Tibial nerve (tissue), 4 donors: ENCODE measurements at regions not wholly inside any gene's neighbourhood (a gene's known extent, or its start where the extent isn't known, plus 50 kb on each side); places are given as distances from the start of the nearest gene placed in this dataset.

Source experiments
- DNase-seq, 2 donors: peaks; one replicate each; pipeline ENCODE4 v3.0.0-alpha.2; 2019; ENCODE audit warnings: low spot score in 2 of 2
- H3K27ac ChIP-seq, 4 donors: fragments of 200-600 bp; sonication (generic) in 3 of 4; one replicate each; pipeline ENCODE4 v1.5.1; 2017 to 2019; ENCODE audit warnings: mild to moderate bottlenecking in 1 of 4
- H3K27me3 ChIP-seq, 2 donors: fragments of 200-600 bp; sonication (generic) in 1 of 2; one replicate each; pipeline versions ENCODE4 v1.5.1 to v1.6.0; 2017 to 2019
- H3K36me3 ChIP-seq, 3 donors: fragments of 200-600 bp; sonication (generic); one replicate each; pipeline ENCODE4 v1.5.1; 2018 to 2019
- H3K4me1 ChIP-seq, 4 donors: fragments of 200-600 bp; sonication (generic) in 3 of 4; one replicate each; pipeline ENCODE4 v1.5.1; 2017 to 2019
- H3K4me3 ChIP-seq, 4 donors: fragments of 200-600 bp; sonication (generic) in 3 of 4; one replicate each; pipeline ENCODE4 v1.5.1; 2017 to 2019; ENCODE audit warnings: mild to moderate bottlenecking in 1 of 4, moderate library complexity in 1 of 4
- H3K9me3 ChIP-seq, 4 donors: fragments of 200-600 bp; sonication (generic) in 3 of 4; one replicate each; pipeline ENCODE4 v1.5.1; 2017 to 2019
- CTCF ChIP-seq, 5 experiments: fragments of 200-600 bp in 3 of 5; fragments of 450-650 bp in 2 of 5; sonication (generic) in 3 of 5; IDR thresholded peaks; one replicate each; pipeline ENCODE4 v1.5.1; 2016 to 2019; ENCODE audit warnings: antibody characterized with exemption in 5 of 5, mild to moderate bottlenecking in 3 of 5, moderate library complexity in 2 of 5
- EP300 ChIP-seq, 2 donors: sonication (generic); formaldehyde crosslinking; IDR thresholded peaks; one replicate each; pipeline ENCODE4 v1.6.1; 2017; ENCODE audit warnings: antibody characterized with exemption in 2 of 2, mild to moderate bottlenecking in 1 of 2
- POLR2A ChIP-seq, 2 donors: fragments of 450-650 bp; IDR thresholded peaks; one replicate each; pipeline ENCODE4 v1.6.1; 2017; ENCODE audit warnings: antibody characterized with exemption in 2 of 2, mild to moderate bottlenecking in 2 of 2, moderate library complexity in 2 of 2
- WGBS, 2 donors: methylation state at CpG; one replicate each; pipeline ENCODE4 v1.1.5; 2018; 5-methylcytosine and 5-hydroxymethylcytosine counted together

DNA sequence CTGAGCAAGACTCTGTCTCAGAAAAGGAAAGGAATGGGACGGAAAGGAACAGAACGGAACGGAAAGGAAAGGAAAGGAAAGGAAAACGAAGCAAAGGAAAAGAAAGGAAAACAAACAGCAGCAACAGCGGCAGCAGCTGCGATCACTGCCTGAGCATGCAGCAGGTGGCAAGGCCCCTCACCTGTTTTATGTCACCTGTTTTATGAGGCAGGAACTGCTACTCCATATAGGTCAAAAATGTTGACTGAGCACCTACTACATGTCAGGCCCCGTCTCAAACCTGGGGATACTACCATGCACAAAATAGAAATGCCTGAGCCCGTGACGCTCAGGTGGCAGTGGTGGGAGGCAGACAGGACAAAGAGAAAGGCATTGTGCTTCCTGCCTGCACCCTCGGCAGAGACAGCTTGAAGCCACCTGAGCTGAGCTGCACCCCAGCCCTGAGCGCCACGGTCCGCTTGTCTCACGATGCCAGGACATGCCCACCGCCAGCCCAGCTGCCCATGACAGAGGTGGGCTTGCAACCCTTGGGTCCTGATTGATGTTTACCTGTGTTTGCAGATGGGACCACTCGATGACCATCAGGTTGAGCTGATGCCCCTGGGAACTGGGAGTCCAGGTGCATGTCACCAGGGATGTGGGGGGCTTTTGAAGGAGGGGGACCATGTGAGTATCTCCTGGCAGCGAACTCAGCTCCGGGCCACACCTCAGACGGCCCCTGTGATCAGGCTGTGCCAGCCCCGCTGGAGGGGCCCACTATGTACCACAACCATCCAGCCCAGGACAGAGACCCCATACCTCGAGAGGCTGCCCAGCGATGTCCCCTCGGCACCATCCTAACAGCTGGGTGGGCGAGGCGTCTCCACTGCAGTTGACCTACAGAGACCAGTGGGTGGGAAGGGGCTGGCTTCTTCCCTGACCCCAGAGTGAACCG, 77.4 kb downstream of the RMI2 start:
- TF ChIP-seq CTCF (IDR thresholded peaks at IDR 0.05), result no peak
- no peak for TF ChIP-seq EP300 (IDR thresholded peaks at IDR 0.05)
- no peak for TF ChIP-seq POLR2A (IDR thresholded peaks at IDR 0.05)
- WGBS, 2 donors, result 76 to 84% methylated on average over 16 to 21 of the region's 26 CpGs
- DNase-seq, result no peak
- H3K27me3 ChIP-seq, result no peaks in the 10 kb centered on the region
- no peak overlapping the region for H3K27ac ChIP-seq
- H3K36me3 ChIP-seq, result peaks cover 0 to 3% (median 0%) of the 10 kb centered on the region in 3 donors
- peaks cover 0 to 4% (median 0%) of the 10 kb centered on the region in 4 donors for H3K9me3 ChIP-seq
- H3K4me1 ChIP-seq, result no peaks in the 10 kb centered on the region
- H3K4me3 ChIP-seq, result no peak overlapping the region

DNA sequence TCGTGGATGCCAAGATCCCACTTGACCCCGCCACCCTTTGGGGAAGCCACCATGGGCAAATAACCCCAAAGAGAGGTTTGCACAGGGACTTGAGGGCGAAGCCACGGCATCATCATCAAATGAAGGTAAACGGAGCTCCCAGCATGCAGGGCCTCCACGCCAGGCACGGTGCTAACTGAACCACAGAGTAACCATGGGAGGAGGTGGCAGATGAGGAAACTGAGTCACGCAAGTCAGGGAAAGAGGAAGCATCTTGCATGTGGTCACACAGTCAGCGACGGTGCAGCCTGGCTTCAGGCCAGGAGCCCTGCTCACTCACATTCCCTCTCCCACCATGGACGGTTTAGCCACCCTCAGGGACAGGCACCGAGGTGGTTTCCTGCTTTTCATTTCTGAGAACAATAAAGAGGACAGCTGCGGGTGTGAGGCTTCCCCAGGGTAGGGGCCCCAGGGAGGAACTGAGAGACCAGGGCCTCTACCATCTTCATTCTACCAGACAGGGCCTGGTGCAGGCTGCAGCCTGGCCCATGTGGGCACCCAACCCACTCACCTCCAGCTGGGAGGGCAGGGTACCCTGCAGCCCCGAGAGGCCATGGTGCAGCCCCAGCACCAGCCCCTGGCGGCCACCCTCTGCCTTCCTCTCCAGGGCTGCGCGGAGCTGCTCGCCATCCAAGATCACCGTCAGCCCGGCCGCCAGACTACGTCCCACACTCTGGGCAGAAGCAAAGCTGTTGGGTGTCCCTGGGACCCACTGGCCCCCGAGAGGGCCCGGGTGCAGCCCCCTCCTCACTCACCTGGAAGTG, 78.3 kb downstream of the RMI2 start:
- H3K27ac ChIP-seq, result no peak overlapping the region
- DNase-seq, result no peak
- H3K27me3 ChIP-seq, result no peaks in the 10 kb centered on the region
- H3K4me1 ChIP-seq, result no peaks in the 10 kb centered on the region
- WGBS, 2 donors, result 68 to 74% methylated on average over 14 to 22 of the region's 24 CpGs
- TF ChIP-seq POLR2A (IDR thresholded peaks at IDR 0.05) (no peak), EP300 (IDR thresholded peaks at IDR 0.05) (no peak), CTCF (IDR thresholded peaks at IDR 0.05) (no peak)
- H3K9me3 ChIP-seq, result peaks cover 0 to 4% (median 0%) of the 10 kb centered on the region in 4 donors
- peaks cover 0 to 3% (median 0%) of the 10 kb centered on the region in 3 donors for H3K36me3 ChIP-seq
- H3K4me3 ChIP-seq, result no peak overlapping the region

GRCh38 chr16:11424118-11424460, 78.8 kb downstream of the RMI2 start:
- peaks cover 0 to 3% (median 0%) of the 10 kb centered on the region in 3 donors for H3K36me3 ChIP-seq
- H3K27ac ChIP-seq, result no peak overlapping the region
- no peaks in the 10 kb centered on the region for H3K9me3 ChIP-seq
- no peak for TF ChIP-seq POLR2A (IDR thresholded peaks at IDR 0.05)
- no peak for TF ChIP-seq EP300 (IDR thresholded peaks at IDR 0.05)
- TF ChIP-seq CTCF (IDR thresholded peaks at IDR 0.05), result no peak
- no peak overlapping the region for H3K4me3 ChIP-seq
- no peak for DNase-seq
- H3K27me3 ChIP-seq, result no peaks in the 10 kb centered on the region
- 87 to 90% methylated on average over 14 to 15 of the region's 15 CpGs for WGBS, 2 donors
- no peaks in the 10 kb centered on the region for H3K4me1 ChIP-seq

GRCh38 chr16:11425140-11425539, 79.9 kb downstream of the RMI2 start:
- DNase-seq, result no peak
- 82 to 89% methylated on average over 11 to 13 of the region's 14 CpGs for WGBS, 2 donors
- no peak for TF ChIP-seq EP300 (IDR thresholded peaks at IDR 0.05)
- TF ChIP-seq CTCF (IDR thresholded peaks at IDR 0.05), result no peak
- TF ChIP-seq POLR2A (IDR thresholded peaks at IDR 0.05), result no peak
- Histone ChIP-seq H3K27ac (no peak overlapping the region), H3K9me3 (no peaks in the 10 kb centered on the region), H3K4me1 (no peaks in the 10 kb centered on the region), H3K36me3 (peaks cover 0 to 3% (median 0%) of the 10 kb centered on the region in 3 donors), H3K27me3 (no peaks in the 10 kb centered on the region), H3K4me3 (no peak overlapping the region)

- no peaks in the 10 kb centered on the region for H3K4me1 ChIP-seq
These were observed 83.3 kb downstream of the RMI2 start for GRCh38 chr16:11428623-11428953.

More at GRCh38 chr16:11428623-11428953, 83.3 kb downstream of the RMI2 start:
- Histone ChIP-seq H3K4me3 (no peak overlapping the region), H3K9me3 (peaks cover 0 to 10% (median 0%) of the 10 kb centered on the region in 4 donors), H3K36me3 (peaks cover 0 to 9% (median 0%) of the 10 kb centered on the region in 3 donors), H3K27me3 (no peaks in the 10 kb centered on the region), H3K27ac (no peak overlapping the region)
- no peak for TF ChIP-seq EP300 (IDR thresholded peaks at IDR 0.05)
- no peak for TF ChIP-seq POLR2A (IDR thresholded peaks at IDR 0.05)
- TF ChIP-seq CTCF (IDR thresholded peaks at IDR 0.05), result no peak
- WGBS, 2 donors, result 67 to 69% methylated on average over 4 of the region's 4 CpGs
- DNase-seq, result no peak
